ACC112 (cell line): ENCODE measurements at regions not wholly inside any gene's neighbourhood (a gene's known extent, or its start where the extent isn't known, plus 50 kb on each side); places are given as distances from the start of the nearest gene placed in this dataset.
A peak's percentile ranks its signal among the peaks of the same experiment; 100 is the strongest.

ENCODE experiments used
- H2AFZ ChIP-seq: fragments of 200-600 bp; sonication (generic); one replicate; pipeline ENCODE4 v1.6.0; 2017; ENCODE audit warnings: antibody characterized with exemption, low read length; ENCODE audit not compliant: unreplicated experiment
- H3K27ac ChIP-seq: fragments of 200-600 bp; sonication (generic); 2 replicates; pipeline ENCODE4 v1.5.1; 2014; ENCODE audit warnings: low read depth, mild to moderate bottlenecking, antibody characterized with exemption, low read length, moderate library complexity
- H3K27me3 ChIP-seq: fragments of 200-600 bp; sonication (generic); 2 replicates; pipeline ENCODE4 v1.6.1; 2014; ENCODE audit warnings: mild to moderate bottlenecking, antibody characterized with exemption, low read length, moderate library complexity, mixed read lengths; ENCODE audit not compliant: insufficient read depth
- H3K36me3 ChIP-seq: fragments of 200-600 bp; sonication (generic); 2 replicates; pipeline ENCODE4 v1.6.1; 2016; ENCODE audit warnings: mild to moderate bottlenecking, antibody characterized with exemption, low read length, moderate library complexity, mixed read lengths; ENCODE audit not compliant: insufficient read depth
- H3K4me1 ChIP-seq: fragments of 200-600 bp; sonication (generic); one replicate; pipeline ENCODE4 v1.6.1; 2016; ENCODE audit warnings: low read length, mixed read lengths; ENCODE audit not compliant: insufficient read depth, unreplicated experiment, control insufficient read depth
- H3K4me3 ChIP-seq: fragments of 200-600 bp; sonication (generic); 2 replicates; pipeline ENCODE4 v1.5.1; 2014; ENCODE audit warnings: mild to moderate bottlenecking, low read depth, low read length
- H3K79me2 ChIP-seq: fragments of 200-600 bp; sonication (generic); one replicate; pipeline ENCODE4 v1.6.0; 2016; ENCODE audit warnings: low read length; ENCODE audit not compliant: control insufficient read depth, unreplicated experiment, insufficient read depth

GRCh38 chr4:24637173-24637572, 52.8 kb upstream of the DHX15 start:
- H3K36me3 ChIP-seq = no peaks in the 10 kb centered on the region
- H2AFZ ChIP-seq = no peak overlapping the region
- H3K27ac ChIP-seq = no peak overlapping the region
- H3K4me1 ChIP-seq = no peaks in the 10 kb centered on the region
- no peaks in the 10 kb centered on the region for H3K27me3 ChIP-seq
- H3K4me3 ChIP-seq = no peak overlapping the region
- H3K79me2 ChIP-seq = no peaks in the 10 kb centered on the region

- Histone ChIP-seq H3K79me2 (no peaks in the 10 kb centered on the region), H3K4me1 (peaks cover 10% of the 10 kb centered on the region), H3K4me3 (no peak overlapping the region), H3K36me3 (no peaks in the 10 kb centered on the region), H2AFZ (no peak overlapping the region), H3K27me3 (no peaks in the 10 kb centered on the region), H3K27ac (no peak overlapping the region)
Measured at GRCh38 chr4:24638396-24638875, 54.1 kb upstream of the DHX15 start.

GRCh38 chr4:24639714-24640113, 55.4 kb upstream of the DHX15 start:
- H2AFZ ChIP-seq = no peak overlapping the region
- no peak overlapping the region for H3K4me3 ChIP-seq
- H3K79me2 ChIP-seq = no peaks in the 10 kb centered on the region
- H3K4me1 ChIP-seq = peaks cover 19% of the 10 kb centered on the region
- no peaks in the 10 kb centered on the region for H3K36me3 ChIP-seq
- H3K27me3 ChIP-seq = no peaks in the 10 kb centered on the region
- H3K27ac ChIP-seq = no peak overlapping the region

GRCh38 chr4:24640366-24640765, 56.0 kb upstream of the DHX15 start:
- Histone ChIP-seq H3K27me3 (no peaks in the 10 kb centered on the region), H3K79me2 (no peaks in the 10 kb centered on the region), H2AFZ (no peak overlapping the region)

GRCh38 chr4:24642981-24643547, 58.7 kb upstream of the DHX15 start:
- no peaks in the 10 kb centered on the region for H3K27me3 ChIP-seq
- no peak overlapping the region; the same call in 1 of the 2 replicates for H3K4me3 ChIP-seq
- peaks cover 27% of the 10 kb centered on the region for H3K4me1 ChIP-seq
- H3K79me2 ChIP-seq = no peaks in the 10 kb centered on the region
- H2AFZ ChIP-seq = no peak overlapping the region
- no peaks in the 10 kb centered on the region for H3K36me3 ChIP-seq
- 0 out of 2 replicates have a peak overlapping the region, but pooled peaks have one; percentile 6 for H3K27ac ChIP-seq

More at GRCh38 chr4:24640366-24640765, 56.0 kb upstream of the DHX15 start:
- peaks cover 19% of the 10 kb centered on the region for H3K4me1 ChIP-seq
- no peak overlapping the region for H3K4me3 ChIP-seq
- H3K27ac ChIP-seq = no peak overlapping the region
- H3K36me3 ChIP-seq = no peaks in the 10 kb centered on the region

- Histone ChIP-seq H3K79me2 (no peaks in the 10 kb centered on the region), H3K27me3 (no peaks in the 10 kb centered on the region), H3K4me3 (no peak overlapping the region), H3K27ac (peak overlapping the region; percentile 44; the same call in 1 of the 2 replicates), H3K36me3 (no peaks in the 10 kb centered on the region), H3K4me1 (peaks cover 27% of the 10 kb centered on the region), H2AFZ (no peak overlapping the region)
Measured at GRCh38 chr4:24643774-24644520, 59.6 kb upstream of the DHX15 start.

- peaks cover 27% of the 10 kb centered on the region for H3K4me1 ChIP-seq
- peak overlapping the region; percentile 73 for H2AFZ ChIP-seq
- H3K27ac ChIP-seq = 0 out of 2 replicates have a peak overlapping the region, but pooled peaks have one; percentile 2
- no peaks in the 10 kb centered on the region for H3K36me3 ChIP-seq
- no peaks in the 10 kb centered on the region for H3K79me2 ChIP-seq
- peak overlapping the region; percentile 65 for H3K4me3 ChIP-seq
- H3K27me3 ChIP-seq = no peaks in the 10 kb centered on the region
Measured at GRCh38 chr4:24644983-24645764, 60.8 kb upstream of the DHX15 start.

GRCh38 chr4:24645765-24646550, 61.6 kb upstream of the DHX15 start:
- peaks cover 27% of the 10 kb centered on the region for H3K4me1 ChIP-seq
- no peaks in the 10 kb centered on the region for H3K36me3 ChIP-seq
- no peaks in the 10 kb centered on the region for H3K79me2 ChIP-seq
- H3K27ac ChIP-seq = 0 out of 2 replicates have a peak overlapping the region, but pooled peaks have one; percentile 2
- no peaks in the 10 kb centered on the region for H3K27me3 ChIP-seq
- H3K4me3 ChIP-seq = peak overlapping the region; percentile 65; the same call in 1 of the 2 replicates
- peak overlapping the region; percentile 73 for H2AFZ ChIP-seq

GRCh38 chr4:24646798-24647460, 62.6 kb upstream of the DHX15 start:
- Histone ChIP-seq H3K36me3 (no peaks in the 10 kb centered on the region), H3K27ac (no peak overlapping the region), H3K79me2 (no peaks in the 10 kb centered on the region), H3K4me3 (no peak overlapping the region), H3K27me3 (no peaks in the 10 kb centered on the region), H2AFZ (no peak overlapping the region), H3K4me1 (peaks cover 27% of the 10 kb centered on the region)
